GM12873 (cell line): ENCODE measurements at regions not wholly inside any gene's neighbourhood (a gene's known extent, or its start where the extent isn't known, plus 50 kb on each side); places are given as distances from the start of the nearest gene placed in this dataset.

Experiments
- TF ChIP-seq, protein P1 (sequence below): IDR thresholded peaks from 2 replicates; pipeline ENCODE4 v1.5.1; 2012; ENCODE audit warnings: low read depth, mild to moderate bottlenecking, moderate library complexity, low read length, control low read depth; ENCODE audit not compliant: insufficient read depth; ENCODE audit errors: missing control alignments

DNA sequence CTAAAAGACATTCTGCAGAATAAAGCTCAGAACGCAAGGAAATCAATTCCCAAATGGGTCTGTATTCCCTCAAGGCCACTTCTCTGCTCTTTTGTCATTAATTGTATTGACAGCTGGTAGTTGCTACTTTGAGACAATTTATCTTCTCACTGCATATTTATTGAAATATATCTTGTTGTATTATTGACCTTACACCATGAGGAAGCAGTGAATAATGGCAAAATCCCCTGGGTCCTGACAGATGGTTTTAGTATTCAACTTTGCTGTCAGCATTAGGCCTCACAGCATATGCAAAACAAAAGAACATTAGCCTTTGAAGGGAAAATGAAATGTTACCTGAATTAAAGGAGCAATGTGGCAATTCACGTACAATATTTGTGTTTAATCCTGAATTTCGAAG is 406.1 kb upstream of the TRAM1L1 start:
- TF ChIP-seq, protein P1, sequence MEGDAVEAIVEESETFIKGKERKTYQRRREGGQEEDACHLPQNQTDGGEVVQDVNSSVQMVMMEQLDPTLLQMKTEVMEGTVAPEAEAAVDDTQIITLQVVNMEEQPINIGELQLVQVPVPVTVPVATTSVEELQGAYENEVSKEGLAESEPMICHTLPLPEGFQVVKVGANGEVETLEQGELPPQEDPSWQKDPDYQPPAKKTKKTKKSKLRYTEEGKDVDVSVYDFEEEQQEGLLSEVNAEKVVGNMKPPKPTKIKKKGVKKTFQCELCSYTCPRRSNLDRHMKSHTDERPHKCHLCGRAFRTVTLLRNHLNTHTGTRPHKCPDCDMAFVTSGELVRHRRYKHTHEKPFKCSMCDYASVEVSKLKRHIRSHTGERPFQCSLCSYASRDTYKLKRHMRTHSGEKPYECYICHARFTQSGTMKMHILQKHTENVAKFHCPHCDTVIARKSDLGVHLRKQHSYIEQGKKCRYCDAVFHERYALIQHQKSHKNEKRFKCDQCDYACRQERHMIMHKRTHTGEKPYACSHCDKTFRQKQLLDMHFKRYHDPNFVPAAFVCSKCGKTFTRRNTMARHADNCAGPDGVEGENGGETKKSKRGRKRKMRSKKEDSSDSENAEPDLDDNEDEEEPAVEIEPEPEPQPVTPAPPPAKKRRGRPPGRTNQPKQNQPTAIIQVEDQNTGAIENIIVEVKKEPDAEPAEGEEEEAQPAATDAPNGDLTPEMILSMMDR: no peak

GRCh38 chr4:117495802-117496201 is 410.4 kb upstream of the TRAM1L1 start:
- TF ChIP-seq, protein P1: no peak

DNA sequence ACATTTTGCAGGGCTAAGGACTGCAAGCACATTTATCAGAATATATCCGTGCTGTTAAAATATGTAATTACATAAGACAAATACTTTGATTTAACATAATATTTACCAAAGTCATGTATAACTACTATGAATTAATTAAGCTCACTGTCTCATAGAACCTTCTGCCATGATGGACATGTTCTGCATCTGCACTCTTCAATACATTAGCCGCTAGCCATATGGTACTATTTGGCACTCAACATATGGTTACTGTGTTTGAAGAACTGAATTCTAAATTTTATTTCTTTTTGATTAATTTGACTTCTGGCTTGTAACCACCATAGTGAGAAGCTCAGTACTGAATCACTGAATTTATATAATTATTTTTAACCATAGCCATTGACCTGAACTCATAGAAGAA is 427.0 kb upstream of the TRAM1L1 start:
- TF ChIP-seq, protein P1: no peak

- TF ChIP-seq, protein P1: no peak
These were observed 429.2 kb upstream of the TRAM1L1 start for GRCh38 chr4:117514391-117515175.

- TF ChIP-seq, protein P1: no peak
These were observed 430.5 kb upstream of the TRAM1L1 start for GRCh38 chr4:117515921-117516320.

- TF ChIP-seq, protein P1: no peak
These were observed 442.2 kb upstream of the TRAM1L1 start for GRCh38 chr4:117527601-117528000.

GRCh38 chr4:117529401-117529800 is 444.0 kb upstream of the TRAM1L1 start:
- TF ChIP-seq, protein P1: no peak
